K562 (cell line): ENCODE measurements at regions not wholly inside any gene's neighbourhood (a gene's known extent, or its start where the extent isn't known, plus 50 kb on each side); places are given as distances from the start of the nearest gene placed in this dataset.

Experiments
- ATAC-seq: fragments of 200-7000 bp; cut with Tn5 transposase; 3 replicates; pipeline ENCODE4 v1.9.1; 2020; ENCODE audit warnings: moderate library complexity
- BruUV-seq: library from RNA; stranded (reverse); fragments of 400-500 nt; replicated peaks from 2 replicates; lab custom pipeline; 2021; lab: Mats Ljungman, UMichigan
- CTCF ChIA-PET: fragments of 300-600 bp; formaldehyde crosslinking; extraction: SDS; loops from one replicate; lab custom pipeline; 2021; ENCODE audit warnings: low intra/inter-chr PET ratio; lab: Yijun Ruan, JAX
- POLR2A ChIA-PET: fragments of 300-600, 350-650 bp; sonication (Branson Sonifier 250); formaldehyde crosslinking; extraction: SDS; loops from one replicate; lab custom pipeline; 2021; ENCODE audit warnings: antibody characterized with exemption, inconsistent platforms; lab: Yijun Ruan, JAX
- DNase-seq, 4 experiments: peaks; one replicate each; pipeline versions ENCODE4 v3.0.0 to v3.0.0-alpha.2; 2011 to 2018; ENCODE audit warnings: low spot score in 3 of 4, mixed read lengths in 3 of 4; ENCODE audit errors: extremely low read depth in 1 of 4
- FAIRE-seq: peaks from 2 replicates; lab custom pipeline; 2011; peaks lifted over from hg19 to GRCh38; lab: Jason Lieb, UNC
- H2AFZ ChIP-seq: 2 replicates; pipeline ENCODE4 v1.6.0; 2011; ENCODE audit warnings: low read depth, low read length, control low read depth, inconsistent platforms
- H3K27ac ChIP-seq: fragments of 200-600 bp; 3 replicates; pipeline ENCODE4 v1.8.0; 2011; ENCODE audit warnings: low read depth, mild to moderate bottlenecking, control low read depth, inconsistent platforms, low read length, moderate library complexity, mixed read lengths; ENCODE audit errors: extremely low read depth
- H3K27me3 ChIP-seq, 2 experiments: fragments of 300-600 bp in 1 of 2; 2 replicates in 1 of 2; 3 replicates in 1 of 2; pipeline versions ENCODE4 v1.6.0 to v1.8.0; 2011; ENCODE audit warnings: inconsistent platforms in 2 of 2, low read length in 2 of 2, mild to moderate bottlenecking in 1 of 2, mixed read lengths in 1 of 2, moderate library complexity in 1 of 2; ENCODE audit not compliant: control insufficient read depth in 2 of 2, insufficient read depth in 2 of 2
- H3K36me3 ChIP-seq: fragments of 300-600 bp; 3 replicates; pipeline ENCODE4 v1.8.0; 2011; ENCODE audit warnings: mild to moderate bottlenecking, low read length, inconsistent platforms; ENCODE audit not compliant: control insufficient read depth, insufficient read depth
- H3K4me1 ChIP-seq, 2 experiments: fragments of 200-600 bp in 1 of 2; replicated peaks in 1 of 2; 2 replicates in 1 of 2; 3 replicates in 1 of 2; pipeline versions ENCODE4 v1.5.1 to v1.8.0; 2011; ENCODE audit warnings: inconsistent platforms in 2 of 2, low read length in 2 of 2, mild to moderate bottlenecking in 1 of 2, mixed read lengths in 1 of 2, moderate library complexity in 1 of 2; ENCODE audit not compliant: control insufficient read depth in 2 of 2, insufficient read depth in 2 of 2
- H3K4me2 ChIP-seq: 2 replicates; pipeline ENCODE4 v1.6.1; 2011; ENCODE audit warnings: low read length, control low read depth, inconsistent platforms, mixed read lengths; ENCODE audit not compliant: insufficient read depth
- H3K4me3 ChIP-seq: fragments of 200-600 bp; sonication (generic), shearing (Covaris generic); 2 replicates; pipeline ENCODE4 v1.5.1; 2016; ENCODE audit warnings: control low read depth, inconsistent platforms
- H3K79me2 ChIP-seq: fragments of 200-600 bp; 3 replicates; pipeline ENCODE4 v1.8.0; 2011; ENCODE audit warnings: low read length, inconsistent platforms; ENCODE audit not compliant: control insufficient read depth, insufficient read depth
- H3K9ac ChIP-seq, 2 experiments: 2 replicates each; pipeline versions ENCODE4 v1.6.0 to v1.6.1; 2011; ENCODE audit warnings: low read depth in 2 of 2, low read length in 2 of 2, control low read depth in 1 of 2, inconsistent platforms in 1 of 2, mild to moderate bottlenecking in 1 of 2, mixed read lengths in 1 of 2; ENCODE audit not compliant: insufficient read depth in 1 of 2
- H3K9me1 ChIP-seq: one replicate; pipeline ENCODE4 v1.6.0; 2011; ENCODE audit warnings: inconsistent platforms, mild to moderate bottlenecking, low read length, moderate library complexity; ENCODE audit not compliant: control insufficient read depth, insufficient read depth
- H3K9me3 ChIP-seq: replicated peaks from 2 replicates; pipeline ENCODE4 v1.5.1; 2011; ENCODE audit warnings: low read depth, low read length, inconsistent platforms; ENCODE audit not compliant: control insufficient read depth, insufficient read depth
- H4K20me1 ChIP-seq: replicated peaks from 2 replicates; pipeline ENCODE4 v1.6.1; 2011; ENCODE audit warnings: low read length, inconsistent platforms, mixed read lengths; ENCODE audit not compliant: control insufficient read depth, insufficient read depth
- CBFA2T3 ChIP-seq: fragments of 450-650 bp; IDR thresholded peaks from 2 replicates; pipeline ENCODE4 v1.6.1; 2017
- CREB3L1 ChIP-seq: fragments of 450-650 bp; IDR thresholded peaks from 2 replicates; pipeline ENCODE4 v1.6.1; 2014; ENCODE audit warnings: low read depth, mild to moderate bottlenecking, moderate library complexity, borderline replicate concordance
- ETV5 ChIP-seq: sonication (generic); formaldehyde crosslinking; IDR thresholded peaks from 2 replicates; pipeline ENCODE4 v1.4.0; 2020; ENCODE audit warnings: low read depth, mild to moderate bottlenecking, missing genetic modification reagents
- FOXA1 ChIP-seq: fragments of 450-650 bp; IDR thresholded peaks from 2 replicates; pipeline ENCODE4 v1.6.1; 2016; ENCODE audit warnings: mild to moderate bottlenecking, borderline replicate concordance
- HMGXB4 ChIP-seq: sonication (generic); formaldehyde crosslinking; IDR thresholded peaks from 2 replicates; pipeline ENCODE4 v1.8.1; 2023; ENCODE audit warnings: mild to moderate bottlenecking, missing genetic modification reagents
- MTA2 ChIP-seq: fragments of 450-650 bp; IDR thresholded peaks from 2 replicates; pipeline ENCODE4 v1.6.1; 2016; ENCODE audit warnings: low read depth
- NR2F6 ChIP-seq: fragments of 450-650 bp; formaldehyde crosslinking; IDR thresholded peaks from 2 replicates; pipeline ENCODE4 v1.4.0; 2020; ENCODE audit warnings: mild to moderate bottlenecking
- RHOXF2B ChIP-seq: fragments of 250-450 bp; sonication (Bioruptor Pico); conservative IDR thresholded peaks from 2 replicates; pipeline ENCODE4 v1.5.1; 2021
- STAG1 ChIP-seq: sonication (generic); formaldehyde crosslinking; IDR thresholded peaks from 2 replicates; pipeline ENCODE4 v1.5.0; 2020; ENCODE audit warnings: missing genetic modification reagents, borderline replicate concordance
- TAL1 ChIP-seq: fragments of 450-650 bp; IDR thresholded peaks from 2 replicates; pipeline ENCODE4 v1.6.1; 2016; ENCODE audit warnings: mild to moderate bottlenecking
- ZNF175 ChIP-seq: fragments of 200-800 bp; sonication (Bioruptor generic); IDR thresholded peaks from 2 replicates; pipeline ENCODE4 v1.6.1; 2016; ENCODE audit warnings: low read depth, mild to moderate bottlenecking, missing genetic modification characterization, missing compliant biosample characterization
- ZNF639 ChIP-seq, 2 experiments: fragments of 200-800 bp in 1 of 2; sonication (Bioruptor generic) in 1 of 2; sonication (generic) in 1 of 2; formaldehyde crosslinking in 1 of 2; IDR thresholded peaks in 1 of 2; conservative IDR thresholded peaks in 1 of 2; 2 replicates each; pipeline versions ENCODE4 v1.5.0 to v1.6.1; 2016 to 2020; ENCODE audit warnings: missing compliant biosample characterization in 1 of 2, missing genetic modification characterization in 1 of 2, missing genetic modification reagents in 1 of 2
- WGBS: fragments of 100-300 bp; shearing (Covaris generic); methylation state at CpG from one replicate; pipeline ENCODE4 v1.1.6; 2016; ENCODE audit warnings: low coverage, mixed read lengths; ENCODE audit not compliant: insufficient coverage; ENCODE audit errors: missing lambda C conversion rate; 5-methylcytosine and 5-hydroxymethylcytosine counted together
- in situ Hi-C: fragments of 300-500 bp; cut with MboI; formaldehyde crosslinking; loops from 4 replicates; pipeline ENCODE4 v1.15.0; 2018; ENCODE audit warnings: inconsistent platforms, mixed read lengths
- intact Hi-C: fragments of 100-400 bp; cut with micrococcal nuclease; formaldehyde crosslinking; loops from 2 replicates; pipeline ENCODE4 v1.14.2; 2022

GRCh38 chr5:26492906-26493459 is 545.4 kb downstream of the CDH9 start:
- TF ChIP-seq NR2F6 (CRISPR knock-in tag) (no peak), TAL1 (0 out of 2 replicates have a peak, but pooled peaks have one; percentile 9), CBFA2T3 (peak; percentile 26; the same call in 1 of the 2 replicates)
- Histone ChIP-seq H3K9ac (no peak overlapping the region), H3K27me3 (no peaks in the 10 kb centered on the region), H3K9me1 (no peaks in the 10 kb centered on the region), H3K36me3 (no peaks in the 10 kb centered on the region), H3K27ac (no peak overlapping the region), H3K4me3 (no peak overlapping the region), H3K4me2 (no peak overlapping the region), H3K9me3 (no peaks in the 10 kb centered on the region; the same call in 1 of the 2 replicates), H3K79me2 (no peaks in the 10 kb centered on the region), H3K4me1 (no peaks in the 10 kb centered on the region), H2AFZ (no peak overlapping the region), H4K20me1 (no peaks in the 10 kb centered on the region)
- intact Hi-C loops (no loop called here), in situ Hi-C loops (no loop called here)
- BruUV-seq = no TSS peak
- FAIRE-seq = no peak
- no peak for ATAC-seq
- 3% methylated on average over 2 of the region's 2 CpGs for WGBS
- POLR2A ChIA-PET = interaction anchor here (0.6 kb wide), 1 partner anchor 1139 kb away, joined by 4 read pairs; no protein-coding TSS in a partner anchor
- CTCF ChIA-PET = no interaction called here
- DNase-seq = no peak

- intact Hi-C loops = no loop called here
- H3K4me2 ChIP-seq = no peak overlapping the region
- H3K27ac ChIP-seq = no peak overlapping the region
- DNase-seq (no peak), ATAC-seq (no peak), FAIRE-seq (no peak)
- WGBS = 0% methylated on average over 3 of the region's 3 CpGs
- H3K9me3 ChIP-seq = no peaks in the 10 kb centered on the region; the same call in 1 of the 2 replicates
- CTCF ChIA-PET = no interaction called here
- no peaks in the 10 kb centered on the region for H4K20me1 ChIP-seq
- H3K79me2 ChIP-seq = no peaks in the 10 kb centered on the region
- no peak overlapping the region for H2AFZ ChIP-seq
- no peaks in the 10 kb centered on the region for H3K27me3 ChIP-seq
- POLR2A ChIA-PET = no interaction called here
- H3K9me1 ChIP-seq = no peaks in the 10 kb centered on the region
- H3K4me3 ChIP-seq = no peak overlapping the region
- no peak overlapping the region for H3K9ac ChIP-seq
- no TSS peak for BruUV-seq
- H3K36me3 ChIP-seq = no peaks in the 10 kb centered on the region
- H3K4me1 ChIP-seq = no peaks in the 10 kb centered on the region
- in situ Hi-C loops = no loop called here
- TF ChIP-seq ZNF175 (no peak), RHOXF2B (CRISPR knock-in tag) (no peak), MTA2 (no peak), CREB3L1 (no peak), FOXA1 (no peak), STAG1 (no peak), HMGXB4 (CRISPR knock-in tag) (no peak), ZNF639 (CRISPR knock-in tag; conservative IDR thresholded peaks at IDR 0.05 in 1 of 2, IDR thresholded peaks at IDR 0.05 in 1 of 2) (no peak), ETV5 (CRISPR knock-in tag) (no peak)
Observed at GRCh38 chr5:26487553-26487952, 550.8 kb downstream of the CDH9 start.
